NB4 (cell line): ENCODE measurements at regions not wholly inside any gene's neighbourhood (a gene's known extent, or its start where the extent isn't known, plus 50 kb on each side); places are given as distances from the start of the nearest gene placed in this dataset.

ENCODE experiments used
- CTCF ChIP-seq: IDR thresholded peaks from one replicate; pipeline ENCODE4 v1.5.1; 2012; ENCODE audit warnings: low read depth, low read length
- MYC ChIP-seq: IDR thresholded peaks from 2 replicates; pipeline ENCODE4 v1.6.1; 2011; ENCODE audit warnings: low read depth, low read length

- TF ChIP-seq MYC = no peak
- no peak for TF ChIP-seq CTCF
Observed at GRCh38 chr10:78950656-78951587, 117.8 kb upstream of the ZMIZ1 start.
